ENCODE measurements at regions not wholly inside any gene's neighbourhood (a gene's known extent, or its start where the extent isn't known, plus 50 kb on each side); places are given as distances from the start of the nearest gene placed in this dataset.

GRCh38 chr17:72531729-72532128 lies 410.9 kb downstream of the SOX9 start:
- ATAC-seq (ENCODE audit: insufficient read depth, low FRiP score) = no peak
- WGBS, 2 donors = 52 to 65% methylated on average over 6 of the region's 6 CpGs

GRCh38 chr17:72534265-72534664 lies 413.4 kb downstream of the SOX9 start:
- TF ChIP-seq CTCF (IDR thresholded peaks at IDR 0.05; ENCODE audit: control extremely low read depth, extremely low read depth) = no peak
- no peak overlapping the region for H3K9ac ChIP-seq (ENCODE audit: insufficient read depth in 1 of 2, low read length in 2 of 2)

More at GRCh38 chr17:72531729-72532128, 410.9 kb downstream of the SOX9 start:
- Histone ChIP-seq H3K4me1 (ENCODE audit: control insufficient read depth in 5 of 5, insufficient read depth in 5 of 5, low read length in 5 of 5) (no peaks in the 10 kb centered on the region), H3K4me3 (no peak overlapping the region), H3K9ac (ENCODE audit: insufficient read depth in 1 of 2, low read length in 2 of 2) (no peak overlapping the region), H3K9me3 (ENCODE audit: control insufficient read depth in 4 of 4, insufficient read depth in 3 of 4, low read length in 3 of 4) (peaks cover 0 to 4% (median 1%) of the 10 kb centered on the region in 4 donors), H3K27ac (ENCODE audit: low read depth in 1 of 2, low read length in 1 of 2) (no peak overlapping the region), H3K27me3 (ENCODE audit: control insufficient read depth in 3 of 3, insufficient read depth in 3 of 3, low read length in 2 of 3) (no peaks in the 10 kb centered on the region), H3K36me3 (ENCODE audit: control insufficient read depth in 4 of 4, insufficient read depth in 4 of 4, low read length in 4 of 4) (no peaks in the 10 kb centered on the region)
- DNase-seq = no peak
- TF ChIP-seq CTCF (IDR thresholded peaks at IDR 0.05; ENCODE audit: control extremely low read depth, extremely low read depth) = no peak

GRCh38 chr17:72534776-72535175 lies 414.0 kb downstream of the SOX9 start:
- Histone ChIP-seq H3K27ac (ENCODE audit: low read depth in 1 of 2, low read length in 1 of 2) (no peak overlapping the region), H3K36me3 (ENCODE audit: control insufficient read depth in 4 of 4, insufficient read depth in 4 of 4, low read length in 4 of 4) (no peaks in the 10 kb centered on the region), H3K27me3 (ENCODE audit: control insufficient read depth in 3 of 3, insufficient read depth in 3 of 3, low read length in 2 of 3) (no peaks in the 10 kb centered on the region), H3K4me1 (ENCODE audit: control insufficient read depth in 5 of 5, insufficient read depth in 5 of 5, low read length in 5 of 5) (peaks cover 0 to 12% (median 0%) of the 10 kb centered on the region in 5 donors), H3K9ac (ENCODE audit: insufficient read depth in 1 of 2, low read length in 2 of 2) (no peak overlapping the region), H3K9me3 (ENCODE audit: control insufficient read depth in 4 of 4, insufficient read depth in 3 of 4, low read length in 3 of 4) (peaks cover 0 to 4% (median 1%) of the 10 kb centered on the region in 4 donors), H3K4me3 (no peak overlapping the region)
- WGBS, 2 donors = 94 to 96% methylated on average over 3 of the region's 3 CpGs
- TF ChIP-seq CTCF (IDR thresholded peaks at IDR 0.05; ENCODE audit: control extremely low read depth, extremely low read depth) = no peak
- ATAC-seq (ENCODE audit: insufficient read depth, low FRiP score) = no peak
- no peak for DNase-seq

More at GRCh38 chr17:72534265-72534664, 413.4 kb downstream of the SOX9 start:
- DNase-seq (no peak), ATAC-seq (ENCODE audit: insufficient read depth, low FRiP score) (no peak)
- Histone ChIP-seq H3K4me1 (ENCODE audit: control insufficient read depth in 5 of 5, insufficient read depth in 5 of 5, low read length in 5 of 5) (peaks cover 0 to 7% (median 0%) of the 10 kb centered on the region in 5 donors), H3K4me3 (no peak overlapping the region), H3K36me3 (ENCODE audit: control insufficient read depth in 4 of 4, insufficient read depth in 4 of 4, low read length in 4 of 4) (no peaks in the 10 kb centered on the region), H3K9me3 (ENCODE audit: control insufficient read depth in 4 of 4, insufficient read depth in 3 of 4, low read length in 3 of 4) (peaks cover 0 to 4% (median 1%) of the 10 kb centered on the region in 4 donors), H3K27me3 (ENCODE audit: control insufficient read depth in 3 of 3, insufficient read depth in 3 of 3, low read length in 2 of 3) (no peaks in the 10 kb centered on the region), H3K27ac (ENCODE audit: low read depth in 1 of 2, low read length in 1 of 2) (no peak overlapping the region)
- WGBS, 2 donors = 89 to 93% methylated on average over 2 of the region's 2 CpGs

GRCh38 chr17:72535346-72535745 lies 414.5 kb downstream of the SOX9 start:
- no peak for TF ChIP-seq CTCF (IDR thresholded peaks at IDR 0.05; ENCODE audit: control extremely low read depth, extremely low read depth)
- DNase-seq = no peak
- no peak overlapping the region for H3K4me3 ChIP-seq
- H3K4me1 ChIP-seq (ENCODE audit: control insufficient read depth in 5 of 5, insufficient read depth in 5 of 5, low read length in 5 of 5) = peaks cover 0 to 16% (median 0%) of the 10 kb centered on the region in 5 donors
- H3K9me3 ChIP-seq (ENCODE audit: control insufficient read depth in 4 of 4, insufficient read depth in 3 of 4, low read length in 3 of 4) = peaks cover 0 to 4% (median 1%) of the 10 kb centered on the region in 4 donors
- no peaks in the 10 kb centered on the region for H3K27me3 ChIP-seq (ENCODE audit: control insufficient read depth in 3 of 3, insufficient read depth in 3 of 3, low read length in 2 of 3)
- no peak for ATAC-seq (ENCODE audit: insufficient read depth, low FRiP score)
- no peaks in the 10 kb centered on the region for H3K36me3 ChIP-seq (ENCODE audit: control insufficient read depth in 4 of 4, insufficient read depth in 4 of 4, low read length in 4 of 4)
- no peak overlapping the region for H3K9ac ChIP-seq (ENCODE audit: insufficient read depth in 1 of 2, low read length in 2 of 2)
- no peak overlapping the region for H3K27ac ChIP-seq (ENCODE audit: low read depth in 1 of 2, low read length in 1 of 2)
- 75 to 81% methylated on average over 4 of the region's 4 CpGs for whole genome bisulfite sequencing, 2 donors
